Prostate gland (tissue), 2 donors: ENCODE measurements at regions not wholly inside any gene's neighbourhood (a gene's known extent, or its start where the extent isn't known, plus 50 kb on each side); places are given as distances from the start of the nearest gene placed in this dataset.

Source experiments
- POLR2A ChIP-seq: fragments of 450-650 bp; IDR thresholded peaks from one replicate; pipeline ENCODE4 v1.6.1; 2016; ENCODE audit warnings: antibody characterized with exemption, mild to moderate bottlenecking
- POLR2AphosphoS5 ChIP-seq: sonication (generic); formaldehyde crosslinking; IDR thresholded peaks from one replicate; pipeline ENCODE4 v1.6.1; 2017; ENCODE audit warnings: antibody characterized with exemption
- TF ChIP-seq, protein P1 (sequence below), 4 experiments: fragments of 200-600 bp in 2 of 4; fragments of 450-650 bp in 2 of 4; sonication (generic) in 2 of 4; IDR thresholded peaks; 1 replicate in 3 of 4; 2 replicates in 1 of 4; pipeline ENCODE4 v1.5.1; 2016 to 2019; ENCODE audit warnings: antibody characterized with exemption in 4 of 4, mild to moderate bottlenecking in 2 of 4, moderate library complexity in 2 of 4

DNA sequence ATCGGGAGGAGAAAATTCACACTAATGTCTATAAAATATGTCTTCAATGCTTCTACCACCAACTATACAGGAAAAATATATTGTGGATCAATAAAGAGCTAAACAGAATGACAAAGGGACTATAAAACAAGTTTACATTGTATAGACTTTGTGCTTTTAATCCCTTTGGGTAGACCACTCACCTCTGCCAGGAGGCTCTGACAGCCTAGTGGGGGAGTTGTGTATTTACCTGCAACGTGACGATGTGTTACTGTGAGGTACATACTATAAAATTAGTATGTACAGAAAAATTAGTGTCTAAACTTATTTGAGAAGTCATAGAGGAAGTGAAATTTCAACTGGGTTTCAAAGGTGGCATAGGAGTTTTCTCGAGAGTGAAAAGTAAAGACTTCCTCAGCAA lies 243.3 kb upstream of the REG3G start:
- TF ChIP-seq, protein P1, sequence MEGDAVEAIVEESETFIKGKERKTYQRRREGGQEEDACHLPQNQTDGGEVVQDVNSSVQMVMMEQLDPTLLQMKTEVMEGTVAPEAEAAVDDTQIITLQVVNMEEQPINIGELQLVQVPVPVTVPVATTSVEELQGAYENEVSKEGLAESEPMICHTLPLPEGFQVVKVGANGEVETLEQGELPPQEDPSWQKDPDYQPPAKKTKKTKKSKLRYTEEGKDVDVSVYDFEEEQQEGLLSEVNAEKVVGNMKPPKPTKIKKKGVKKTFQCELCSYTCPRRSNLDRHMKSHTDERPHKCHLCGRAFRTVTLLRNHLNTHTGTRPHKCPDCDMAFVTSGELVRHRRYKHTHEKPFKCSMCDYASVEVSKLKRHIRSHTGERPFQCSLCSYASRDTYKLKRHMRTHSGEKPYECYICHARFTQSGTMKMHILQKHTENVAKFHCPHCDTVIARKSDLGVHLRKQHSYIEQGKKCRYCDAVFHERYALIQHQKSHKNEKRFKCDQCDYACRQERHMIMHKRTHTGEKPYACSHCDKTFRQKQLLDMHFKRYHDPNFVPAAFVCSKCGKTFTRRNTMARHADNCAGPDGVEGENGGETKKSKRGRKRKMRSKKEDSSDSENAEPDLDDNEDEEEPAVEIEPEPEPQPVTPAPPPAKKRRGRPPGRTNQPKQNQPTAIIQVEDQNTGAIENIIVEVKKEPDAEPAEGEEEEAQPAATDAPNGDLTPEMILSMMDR (IDR thresholded peaks at IDR 0.05), result no peak
- no peak for TF ChIP-seq POLR2A
- TF ChIP-seq POLR2AphosphoS5, result no peak
